ENCODE measurements at regions not wholly inside any gene's neighbourhood (a gene's known extent, or its start where the extent isn't known, plus 50 kb on each side); places are given as distances from the start of the nearest gene placed in this dataset.

- TF ChIP-seq, protein P1, sequence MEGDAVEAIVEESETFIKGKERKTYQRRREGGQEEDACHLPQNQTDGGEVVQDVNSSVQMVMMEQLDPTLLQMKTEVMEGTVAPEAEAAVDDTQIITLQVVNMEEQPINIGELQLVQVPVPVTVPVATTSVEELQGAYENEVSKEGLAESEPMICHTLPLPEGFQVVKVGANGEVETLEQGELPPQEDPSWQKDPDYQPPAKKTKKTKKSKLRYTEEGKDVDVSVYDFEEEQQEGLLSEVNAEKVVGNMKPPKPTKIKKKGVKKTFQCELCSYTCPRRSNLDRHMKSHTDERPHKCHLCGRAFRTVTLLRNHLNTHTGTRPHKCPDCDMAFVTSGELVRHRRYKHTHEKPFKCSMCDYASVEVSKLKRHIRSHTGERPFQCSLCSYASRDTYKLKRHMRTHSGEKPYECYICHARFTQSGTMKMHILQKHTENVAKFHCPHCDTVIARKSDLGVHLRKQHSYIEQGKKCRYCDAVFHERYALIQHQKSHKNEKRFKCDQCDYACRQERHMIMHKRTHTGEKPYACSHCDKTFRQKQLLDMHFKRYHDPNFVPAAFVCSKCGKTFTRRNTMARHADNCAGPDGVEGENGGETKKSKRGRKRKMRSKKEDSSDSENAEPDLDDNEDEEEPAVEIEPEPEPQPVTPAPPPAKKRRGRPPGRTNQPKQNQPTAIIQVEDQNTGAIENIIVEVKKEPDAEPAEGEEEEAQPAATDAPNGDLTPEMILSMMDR (tag by site-specific recombination; IDR thresholded peaks at IDR 0.05): no peak
- TF ChIP-seq ZNF624 (tag by site-specific recombination; IDR thresholded peaks at IDR 0.05) (no peak), ZNF792 (tag by site-specific recombination; IDR thresholded peaks at IDR 0.05) (no peak), ZNF10 (tag by site-specific recombination; IDR thresholded peaks at IDR 0.05) (no peak), ZNF157 (tag by site-specific recombination; IDR thresholded peaks at IDR 0.05) (no peak), ZFP69B (tag by site-specific recombination; IDR thresholded peaks at IDR 0.05) (no peak), ZNF558 (tag by site-specific recombination; IDR thresholded peaks at IDR 0.05) (no peak), ZNF830 (tag by site-specific recombination; IDR thresholded peaks at IDR 0.05; ENCODE audit: low read depth) (no peak), OVOL3 (tag by site-specific recombination; IDR thresholded peaks at IDR 0.05) (no peak), SALL2 (tag by site-specific recombination; IDR thresholded peaks at IDR 0.05; ENCODE audit: borderline replicate concordance) (no peak), ZBTB8A (tag by site-specific recombination; IDR thresholded peaks at IDR 0.05) (no peak), MYNN (tag by site-specific recombination; IDR thresholded peaks at IDR 0.05; ENCODE audit: borderline replicate concordance) (no peak)
- TF ChIP-seq, protein P2, sequence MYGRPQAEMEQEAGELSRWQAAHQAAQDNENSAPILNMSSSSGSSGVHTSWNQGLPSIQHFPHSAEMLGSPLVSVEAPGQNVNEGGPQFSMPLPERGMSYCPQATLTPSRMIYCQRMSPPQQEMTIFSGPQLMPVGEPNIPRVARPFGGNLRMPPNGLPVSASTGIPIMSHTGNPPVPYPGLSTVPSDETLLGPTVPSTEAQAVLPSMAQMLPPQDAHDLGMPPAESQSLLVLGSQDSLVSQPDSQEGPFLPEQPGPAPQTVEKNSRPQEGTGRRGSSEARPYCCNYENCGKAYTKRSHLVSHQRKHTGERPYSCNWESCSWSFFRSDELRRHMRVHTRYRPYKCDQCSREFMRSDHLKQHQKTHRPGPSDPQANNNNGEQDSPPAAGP (tag by site-specific recombination; IDR thresholded peaks at IDR 0.05): no peak
These were observed 289.3 kb upstream of the CTNND2 start for GRCh38 chr5:12193536-12193935.
